Trophoblast cell (in vitro differentiated cells and primary cell): ENCODE measurements at regions not wholly inside any gene's neighbourhood (a gene's known extent, or its start where the extent isn't known, plus 50 kb on each side); places are given as distances from the start of the nearest gene placed in this dataset.

ENCODE experiments used
- DNase-seq, 2 donors: peaks; one replicate each; pipeline ENCODE4 v3.0.0-alpha.2; 2016
- H2AFZ ChIP-seq: 2 replicates; pipeline ENCODE4 v1.6.1; 2013; ENCODE audit warnings: low read length, moderate library complexity, mild to moderate bottlenecking; ENCODE audit not compliant: insufficient read depth, poor library complexity
- H2AK5ac ChIP-seq: 2 replicates; pipeline ENCODE4 v1.6.1; 2013; ENCODE audit warnings: mild to moderate bottlenecking, low read length
- H2BK120ac ChIP-seq: 2 replicates; pipeline ENCODE4 v1.6.1; 2013; ENCODE audit warnings: low read length, mild to moderate bottlenecking, moderate library complexity; ENCODE audit not compliant: insufficient read depth, poor library complexity
- H2BK12ac ChIP-seq: 2 replicates; pipeline ENCODE4 v1.6.1; 2013; ENCODE audit warnings: mild to moderate bottlenecking, low read length, moderate library complexity
- H2BK5ac ChIP-seq: 2 replicates; pipeline ENCODE4 v1.6.1; 2013; ENCODE audit warnings: low read length, low read depth, moderate library complexity, mild to moderate bottlenecking; ENCODE audit not compliant: poor library complexity
- H3K14ac ChIP-seq: 2 replicates; pipeline ENCODE4 v1.6.1; 2013; ENCODE audit warnings: mild to moderate bottlenecking, low read length
- H3K18ac ChIP-seq: 2 replicates; pipeline ENCODE4 v1.6.1; 2013; ENCODE audit warnings: mild to moderate bottlenecking, low read length
- H3K23ac ChIP-seq: 2 replicates; pipeline ENCODE4 v1.6.1; 2013; ENCODE audit warnings: low read length
- H3K27ac ChIP-seq: 2 replicates; pipeline ENCODE4 v1.5.1; 2013; ENCODE audit warnings: low read depth, mild to moderate bottlenecking, inconsistent platforms, low read length, moderate library complexity
- H3K27me3 ChIP-seq: 2 replicates; pipeline ENCODE4 v1.6.1; 2013; ENCODE audit warnings: inconsistent platforms, mild to moderate bottlenecking, low read length, moderate library complexity; ENCODE audit not compliant: insufficient read depth
- H3K36me3 ChIP-seq, 2 experiments: 1 replicate in 1 of 2; 2 replicates in 1 of 2; pipeline ENCODE4 v1.6.1; 2013; ENCODE audit warnings: low read length in 2 of 2, mild to moderate bottlenecking in 2 of 2, moderate library complexity in 1 of 2; ENCODE audit not compliant: insufficient read depth in 2 of 2, control insufficient read depth in 1 of 2
- H3K4ac ChIP-seq: 2 replicates; pipeline ENCODE4 v1.6.1; 2013; ENCODE audit warnings: low read depth, mild to moderate bottlenecking, low read length, moderate library complexity
- H3K4me1 ChIP-seq, 2 experiments: 1 replicate in 1 of 2; 2 replicates in 1 of 2; pipeline ENCODE4 v1.6.1; 2013; ENCODE audit warnings: low read length in 2 of 2, mild to moderate bottlenecking in 2 of 2, moderate library complexity in 1 of 2; ENCODE audit not compliant: insufficient read depth in 2 of 2, control insufficient read depth in 1 of 2
- H3K4me2 ChIP-seq: 2 replicates; pipeline ENCODE4 v1.6.1; 2013; ENCODE audit warnings: inconsistent platforms, mild to moderate bottlenecking, low read length, moderate library complexity
- H3K4me3 ChIP-seq: 2 replicates; pipeline ENCODE4 v1.5.1; 2013; ENCODE audit warnings: mild to moderate bottlenecking, low read depth, low read length, inconsistent platforms
- H3K79me1 ChIP-seq: one replicate; pipeline ENCODE4 v1.6.1; 2013; ENCODE audit warnings: low read length
- H3K79me2 ChIP-seq: 2 replicates; pipeline ENCODE4 v1.6.1; 2013; ENCODE audit warnings: low read length, mild to moderate bottlenecking; ENCODE audit not compliant: control insufficient read depth, insufficient read depth, poor library complexity
- H3K9ac ChIP-seq: 2 replicates; pipeline ENCODE4 v1.6.1; 2013; ENCODE audit warnings: mild to moderate bottlenecking, low read length
- H3K9me3 ChIP-seq: 2 replicates; pipeline ENCODE4 v1.6.1; 2013; ENCODE audit warnings: low read depth, mild to moderate bottlenecking, control low read depth, inconsistent platforms, low read length; ENCODE audit not compliant: insufficient read depth
- H4K12ac ChIP-seq: 2 replicates; pipeline ENCODE4 v1.6.1; 2013; ENCODE audit warnings: low read depth, mild to moderate bottlenecking, low read length, moderate library complexity
- H4K8ac ChIP-seq: 2 replicates; pipeline ENCODE4 v1.6.1; 2013; ENCODE audit warnings: low read depth, mild to moderate bottlenecking, low read length, moderate library complexity
- H4K91ac ChIP-seq: one replicate; pipeline ENCODE4 v1.6.1; 2013; ENCODE audit warnings: low read depth, mild to moderate bottlenecking, low read length, moderate library complexity
- whole genome bisulfite sequencing: extraction: QIAGEN DNeasy Blood & Tissue Kit; methylation state at CpG from one replicate; pipeline ENCODE4 v1.1.7; 2013; ENCODE audit warnings: missing lambda C conversion rate; ENCODE audit not compliant: insufficient read length, insufficient coverage; ENCODE audit errors: extremely low coverage; 5-methylcytosine and 5-hydroxymethylcytosine counted together

DNA sequence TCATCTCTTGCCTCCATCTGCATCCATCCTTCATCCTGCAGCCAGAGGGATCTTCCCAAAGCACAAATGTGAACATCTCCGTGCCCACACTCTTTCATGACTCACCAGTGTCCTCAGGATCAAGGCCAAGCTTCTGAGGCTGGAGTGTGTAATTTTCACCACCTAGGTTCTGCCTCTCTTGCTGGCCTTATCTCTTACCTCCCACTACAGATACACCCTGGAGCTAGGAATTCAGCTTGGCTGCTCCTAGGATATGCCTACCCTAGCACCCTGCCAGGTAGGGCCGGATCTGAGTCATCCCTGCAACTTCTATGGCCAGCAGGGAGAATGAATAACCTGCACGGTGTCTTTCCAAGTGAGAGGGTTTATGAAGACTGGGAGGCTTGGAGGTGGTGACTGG lies 208.7 kb upstream of the CSF3R start:
- H3K4me3 ChIP-seq: no peak overlapping the region
- H2BK5ac ChIP-seq: no peak overlapping the region
- no CpG with 5 or more reads among the region's 3 CpGs for WGBS
- H3K4me1 ChIP-seq: no peaks in the 10 kb centered on the region
- DNase-seq: peak; percentile 2 to 17
- no peak overlapping the region for H4K91ac ChIP-seq
- no peak overlapping the region for H2BK120ac ChIP-seq
- no peak overlapping the region for H2BK12ac ChIP-seq
- H3K18ac ChIP-seq: no peak overlapping the region
- H3K4me2 ChIP-seq: no peak overlapping the region
- H3K23ac ChIP-seq: no peak overlapping the region
- H3K27me3 ChIP-seq: no peaks in the 10 kb centered on the region
- no peak overlapping the region for H2AK5ac ChIP-seq
- H3K14ac ChIP-seq: no peak overlapping the region
- H3K79me2 ChIP-seq: no peaks in the 10 kb centered on the region
- no peak overlapping the region for H3K4ac ChIP-seq
- no peak overlapping the region for H3K27ac ChIP-seq
- no peak overlapping the region for H4K8ac ChIP-seq
- H3K36me3 ChIP-seq: no peaks in the 10 kb centered on the region
- H4K12ac ChIP-seq: no peak overlapping the region
- no peak overlapping the region for H3K9ac ChIP-seq
- H2AFZ ChIP-seq: no peak overlapping the region
- H3K9me3 ChIP-seq: peaks cover 6% of the 10 kb centered on the region
- no peaks in the 10 kb centered on the region for H3K79me1 ChIP-seq

- Histone ChIP-seq H3K23ac (no peak overlapping the region), H2AK5ac (no peak overlapping the region), H2AFZ (no peak overlapping the region), H2BK5ac (no peak overlapping the region), H4K91ac (no peak overlapping the region), H3K27ac (no peak overlapping the region), H3K4ac (no peak overlapping the region), H4K12ac (no peak overlapping the region), H3K36me3 (no peaks in the 10 kb centered on the region), H3K79me1 (no peaks in the 10 kb centered on the region), H3K18ac (no peak overlapping the region), H3K9me3 (peaks cover 6% of the 10 kb centered on the region), H4K8ac (no peak overlapping the region), H3K14ac (no peak overlapping the region), H3K4me1 (no peaks in the 10 kb centered on the region), H3K79me2 (no peaks in the 10 kb centered on the region), H3K9ac (no peak overlapping the region), H3K4me2 (no peak overlapping the region), H2BK120ac (no peak overlapping the region), H3K27me3 (no peaks in the 10 kb centered on the region), H2BK12ac (no peak overlapping the region), H3K4me3 (no peak overlapping the region)
- WGBS: no CpG with 5 or more reads among the region's 3 CpGs
- DNase-seq: no peak
Measured at GRCh38 chr1:36689992-36690391, 207.3 kb upstream of the CSF3R start.

DNA sequence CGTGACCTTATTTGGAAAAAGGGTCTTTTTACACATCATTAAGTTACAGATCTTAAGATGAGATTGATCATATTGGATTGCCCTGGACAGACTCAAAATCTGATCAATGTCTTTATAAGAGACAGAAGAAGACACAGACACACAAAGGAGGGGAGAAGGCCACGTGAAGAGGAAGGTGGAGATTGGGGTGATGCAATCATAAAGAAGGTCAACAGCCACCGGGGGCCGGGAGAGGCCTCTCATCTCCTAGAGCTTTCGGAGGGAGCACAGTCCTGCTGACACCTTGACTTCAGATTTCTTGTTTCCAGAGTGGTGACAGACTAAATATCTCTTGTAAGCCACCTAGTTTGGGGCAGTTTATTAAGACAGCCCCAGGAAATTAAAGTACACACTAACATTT lies 204.6 kb upstream of the CSF3R start:
- H2BK5ac ChIP-seq: no peak overlapping the region
- peaks cover 3% of the 10 kb centered on the region for H3K9me3 ChIP-seq
- H3K4me2 ChIP-seq: no peak overlapping the region
- no peak overlapping the region for H3K9ac ChIP-seq
- H4K8ac ChIP-seq: no peak overlapping the region
- no peak overlapping the region for H2AK5ac ChIP-seq
- no peak overlapping the region for H2BK12ac ChIP-seq
- DNase-seq: no peak
- no peaks in the 10 kb centered on the region for H3K79me1 ChIP-seq
- no peak overlapping the region for H3K23ac ChIP-seq
- no peak overlapping the region for H3K18ac ChIP-seq
- no peaks in the 10 kb centered on the region for H3K27me3 ChIP-seq
- H2AFZ ChIP-seq: no peak overlapping the region
- H3K4me3 ChIP-seq: no peak overlapping the region
- H3K36me3 ChIP-seq: no peaks in the 10 kb centered on the region
- no peak overlapping the region for H3K27ac ChIP-seq
- H2BK120ac ChIP-seq: no peak overlapping the region
- WGBS: no CpG with 5 or more reads among the region's 5 CpGs
- H4K91ac ChIP-seq: no peak overlapping the region
- no peak overlapping the region for H4K12ac ChIP-seq
- no peak overlapping the region for H3K4ac ChIP-seq
- H3K79me2 ChIP-seq: no peaks in the 10 kb centered on the region
- no peaks in the 10 kb centered on the region for H3K4me1 ChIP-seq
- no peak overlapping the region for H3K14ac ChIP-seq

DNA sequence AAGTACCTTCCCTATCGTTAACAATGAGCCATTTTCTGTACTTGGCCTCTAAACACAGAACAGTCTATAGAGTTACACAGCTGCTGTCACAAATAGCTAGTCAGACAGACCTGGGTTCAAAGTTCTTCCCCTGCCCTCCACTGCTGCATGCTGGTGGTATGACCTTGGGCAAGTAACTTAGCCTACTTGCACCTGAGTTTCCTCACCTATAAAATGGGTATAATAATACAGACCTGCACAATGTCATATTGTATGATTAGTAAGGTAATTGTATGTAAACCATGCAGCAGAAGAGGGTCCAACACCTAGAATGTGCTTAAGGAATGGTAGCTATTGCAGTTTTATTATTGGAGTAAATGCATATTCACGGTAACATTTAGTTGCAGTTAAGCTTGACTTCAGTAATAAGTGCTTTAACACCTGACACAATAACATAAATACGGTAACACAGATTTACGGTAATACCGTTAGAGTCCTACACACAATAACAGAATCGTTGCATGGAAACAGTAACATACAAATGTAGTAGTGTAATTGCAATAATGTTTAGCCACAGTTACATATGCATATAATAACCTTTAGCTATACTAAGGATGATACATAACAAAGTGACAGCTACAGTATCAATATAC lies 193.3 kb upstream of the CSF3R start:
- Histone ChIP-seq H2AK5ac (no peak overlapping the region), H3K4me2 (no peak overlapping the region), H3K4me1 (no peaks in the 10 kb centered on the region), H3K79me2 (no peaks in the 10 kb centered on the region), H3K9me3 (no peaks in the 10 kb centered on the region), H3K79me1 (no peaks in the 10 kb centered on the region), H3K23ac (no peak overlapping the region), H3K18ac (no peak overlapping the region), H2BK120ac (no peak overlapping the region), H2BK12ac (no peak overlapping the region), H4K12ac (no peak overlapping the region), H3K27ac (no peak overlapping the region), H3K9ac (no peak overlapping the region), H2BK5ac (no peak overlapping the region), H3K14ac (no peak overlapping the region), H3K4me3 (no peak overlapping the region), H2AFZ (no peak overlapping the region), H4K91ac (no peak overlapping the region), H4K8ac (no peak overlapping the region), H3K4ac (no peak overlapping the region), H3K36me3 (no peaks in the 10 kb centered on the region), H3K27me3 (no peaks in the 10 kb centered on the region)
- WGBS: no CpG with 5 or more reads among the region's 6 CpGs
- DNase-seq: no peak
